HepG2 (cell line): ENCODE measurements at regions not wholly inside any gene's neighbourhood (a gene's known extent, or its start where the extent isn't known, plus 50 kb on each side); places are given as distances from the start of the nearest gene placed in this dataset.

Source experiments
- ATAC-seq: fragments of 200-7000 bp; cut with Tn5 transposase; 3 replicates; pipeline ENCODE4 v1.9.1; 2020; ENCODE audit warnings: mild to moderate bottlenecking, moderate library complexity
- BruUV-seq: library from RNA; stranded (reverse); fragments of 400-500 nt; replicated peaks from 2 replicates; lab custom pipeline; 2021; lab: Mats Ljungman, UMichigan
- CTCF ChIA-PET: fragments of 300-600 bp; formaldehyde crosslinking; extraction: SDS; loops from one replicate; lab custom pipeline; 2021; ENCODE audit warnings: low total read pairs, inconsistent platforms, low intra/inter-chr PET ratio; lab: Yijun Ruan, JAX
- POLR2A ChIA-PET: fragments of 350-600 bp; sonication (Branson Sonifier 250); formaldehyde crosslinking; loops from one replicate; lab custom pipeline; 2020; ENCODE audit warnings: antibody characterized with exemption, inconsistent platforms; lab: Yijun Ruan, JAX
- DNase-seq: peaks from one replicate; pipeline ENCODE4 v3.0.0-alpha.2; 2015; ENCODE audit warnings: low spot score
- FAIRE-seq: peaks from 3 replicates; lab custom pipeline; 2011; peaks lifted over from hg19 to GRCh38; lab: Jason Lieb, UNC
- H2AFZ ChIP-seq: one replicate; pipeline ENCODE4 v1.6.1; 2011; ENCODE audit warnings: low read length, inconsistent platforms
- H3K27ac ChIP-seq: fragments of 300-600 bp; 3 replicates; pipeline ENCODE4 v1.8.0; 2011; ENCODE audit warnings: mixed run types, mild to moderate bottlenecking, mixed read lengths, low read length, inconsistent platforms; ENCODE audit not compliant: insufficient read depth; ENCODE audit errors: extremely low read length
- H3K27me3 ChIP-seq, 2 experiments: fragments of 200-600 bp in 1 of 2; 2 replicates in 1 of 2; 3 replicates in 1 of 2; pipeline versions ENCODE4 v1.6.0 to v1.8.0; 2011; ENCODE audit warnings: low read length in 2 of 2, mild to moderate bottlenecking in 2 of 2, moderate library complexity in 2 of 2, inconsistent platforms in 1 of 2; ENCODE audit not compliant: insufficient read depth in 2 of 2, control insufficient read depth in 1 of 2
- H3K36me3 ChIP-seq, 2 experiments: fragments of 200-600 bp in 1 of 2; replicated peaks in 1 of 2; 2 replicates in 1 of 2; 3 replicates in 1 of 2; pipeline versions ENCODE4 v1.5.1 to v1.8.0; 2011; ENCODE audit warnings: low read length in 2 of 2, inconsistent platforms in 1 of 2; ENCODE audit not compliant: insufficient read depth in 2 of 2, control insufficient read depth in 1 of 2
- H3K4me1 ChIP-seq: 2 replicates; pipeline ENCODE4 v1.5.1; 2012; ENCODE audit warnings: low read length, inconsistent platforms; ENCODE audit not compliant: insufficient read depth
- H3K4me2 ChIP-seq: 2 replicates; pipeline ENCODE4 v1.6.0; 2011; ENCODE audit warnings: low read depth, low read length, inconsistent platforms
- H3K4me3 ChIP-seq, 3 experiments: fragments of 200-600 bp in 1 of 3; sonication (generic), shearing (Covaris generic) in 1 of 3; replicated peaks in 1 of 3; 2 replicates each; pipeline ENCODE4 v1.5.1; 2011 to 2016; ENCODE audit warnings: low read length in 3 of 3, inconsistent platforms in 2 of 3, low read depth in 2 of 3, mild to moderate bottlenecking in 2 of 3, control low read depth in 1 of 3, mixed read lengths in 1 of 3; ENCODE audit not compliant: insufficient read depth in 1 of 3
- H3K79me2 ChIP-seq: one replicate; pipeline ENCODE4 v1.6.1; 2011; ENCODE audit warnings: low read length, inconsistent platforms; ENCODE audit not compliant: insufficient read depth
- H3K9ac ChIP-seq: 2 replicates; pipeline ENCODE4 v1.6.0; 2011; ENCODE audit warnings: mild to moderate bottlenecking, low read depth, low read length, inconsistent platforms; ENCODE audit not compliant: insufficient read depth
- H3K9me3 ChIP-seq: 2 replicates; pipeline ENCODE4 v1.5.1; 2012; ENCODE audit warnings: mild to moderate bottlenecking, low read length
- H4K20me1 ChIP-seq: 2 replicates; pipeline ENCODE4 v1.6.0; 2011; ENCODE audit warnings: inconsistent platforms, mild to moderate bottlenecking, low read length, moderate library complexity; ENCODE audit not compliant: insufficient read depth
- KDM5A ChIP-seq: fragments of 200-600 bp; sonication (generic); IDR thresholded peaks from 2 replicates; pipeline ENCODE4 v1.7.0; 2018; ENCODE audit warnings: antibody characterized with exemption, mild to moderate bottlenecking, low read length, borderline replicate concordance
- ZNF263 ChIP-seq: sonication (generic); formaldehyde crosslinking; IDR thresholded peaks from 2 replicates; pipeline ENCODE4 v1.4.0; 2020; ENCODE audit warnings: missing genetic modification reagents
- WGBS: methylation state at CpG from one replicate; pipeline ENCODE4 v1.1.6; 2017; ENCODE audit warnings: low lambda C conversion rate; 5-methylcytosine and 5-hydroxymethylcytosine counted together
- in situ Hi-C: cut with HindIII; loops from 2 replicates; pipeline ENCODE4 v1.10.0; 2017; ENCODE audit warnings: low pct_unique_long_range_greater_than_20kb; ENCODE audit not compliant: extremely low pct_ligation_motif_present
- intact Hi-C: fragments of 100-400 bp; cut with micrococcal nuclease; formaldehyde crosslinking; loops from one replicate; pipeline ENCODE4 v1.10.0; 2022; ENCODE audit not compliant: unreplicated experiment
- TF ChIP-seq, protein P1 (sequence below): sonication (generic); formaldehyde crosslinking; IDR thresholded peaks from 2 replicates; pipeline ENCODE4 v1.8.1; 2022; ENCODE audit warnings: mild to moderate bottlenecking, missing genetic modification reagents
- TF ChIP-seq, protein P2 (sequence below): IDR thresholded peaks from 2 replicates; pipeline ENCODE4 v1.6.1; 2012; ENCODE audit warnings: low read depth, low read length, improper control_type of control experiment
- TF ChIP-seq, protein P3 (sequence below): sonication (generic); formaldehyde crosslinking; IDR thresholded peaks from 2 replicates; pipeline ENCODE4 v1.5.0; 2020; ENCODE audit warnings: mild to moderate bottlenecking, missing genetic modification reagents, moderate library complexity

DNA sequence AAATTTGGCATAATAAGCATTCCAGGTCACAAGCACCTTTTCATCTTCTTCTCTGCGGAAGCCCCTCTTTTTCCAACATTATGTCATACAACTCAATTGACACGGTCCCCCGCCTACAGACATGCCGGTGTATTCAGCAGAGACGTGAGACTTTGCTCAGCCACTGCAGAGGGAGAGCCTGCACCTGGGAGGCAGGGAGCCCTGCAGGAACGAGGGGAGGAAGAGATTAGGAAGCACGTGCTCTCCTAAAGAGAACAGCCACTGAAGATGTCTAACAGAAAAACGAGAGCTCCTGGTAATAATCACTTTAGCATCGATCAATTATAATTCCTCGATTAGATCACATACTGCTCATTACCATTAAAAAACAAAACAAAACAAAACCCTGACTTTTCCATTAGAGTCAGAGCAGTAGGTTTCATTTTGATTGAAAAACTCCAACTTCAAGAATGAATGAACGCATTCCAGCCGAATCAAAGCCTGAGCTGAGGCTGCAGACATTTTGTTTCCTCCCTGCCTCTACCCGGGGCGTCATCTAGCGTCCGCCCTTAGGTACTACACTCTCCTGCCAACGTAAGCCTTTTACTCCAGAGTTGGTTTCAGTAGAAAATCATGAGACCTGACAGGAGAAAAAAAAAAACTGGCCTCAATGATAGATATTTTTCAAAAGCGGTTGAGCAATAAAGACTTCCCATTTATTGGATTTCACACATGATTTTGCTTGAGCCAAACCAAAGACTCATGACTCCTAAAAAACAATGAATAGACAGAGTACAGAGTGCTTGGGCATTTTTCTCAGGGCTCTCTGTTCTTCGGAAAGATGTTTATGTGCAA, 194.5 kb downstream of the KATNAL1 start (continued):
- TF ChIP-seq, protein P1, sequence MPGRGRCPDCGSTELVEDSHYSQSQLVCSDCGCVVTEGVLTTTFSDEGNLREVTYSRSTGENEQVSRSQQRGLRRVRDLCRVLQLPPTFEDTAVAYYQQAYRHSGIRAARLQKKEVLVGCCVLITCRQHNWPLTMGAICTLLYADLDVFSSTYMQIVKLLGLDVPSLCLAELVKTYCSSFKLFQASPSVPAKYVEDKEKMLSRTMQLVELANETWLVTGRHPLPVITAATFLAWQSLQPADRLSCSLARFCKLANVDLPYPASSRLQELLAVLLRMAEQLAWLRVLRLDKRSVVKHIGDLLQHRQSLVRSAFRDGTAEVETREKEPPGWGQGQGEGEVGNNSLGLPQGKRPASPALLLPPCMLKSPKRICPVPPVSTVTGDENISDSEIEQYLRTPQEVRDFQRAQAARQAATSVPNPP (CRISPR knock-in tag), result no peak
- TF ChIP-seq, protein P2, sequence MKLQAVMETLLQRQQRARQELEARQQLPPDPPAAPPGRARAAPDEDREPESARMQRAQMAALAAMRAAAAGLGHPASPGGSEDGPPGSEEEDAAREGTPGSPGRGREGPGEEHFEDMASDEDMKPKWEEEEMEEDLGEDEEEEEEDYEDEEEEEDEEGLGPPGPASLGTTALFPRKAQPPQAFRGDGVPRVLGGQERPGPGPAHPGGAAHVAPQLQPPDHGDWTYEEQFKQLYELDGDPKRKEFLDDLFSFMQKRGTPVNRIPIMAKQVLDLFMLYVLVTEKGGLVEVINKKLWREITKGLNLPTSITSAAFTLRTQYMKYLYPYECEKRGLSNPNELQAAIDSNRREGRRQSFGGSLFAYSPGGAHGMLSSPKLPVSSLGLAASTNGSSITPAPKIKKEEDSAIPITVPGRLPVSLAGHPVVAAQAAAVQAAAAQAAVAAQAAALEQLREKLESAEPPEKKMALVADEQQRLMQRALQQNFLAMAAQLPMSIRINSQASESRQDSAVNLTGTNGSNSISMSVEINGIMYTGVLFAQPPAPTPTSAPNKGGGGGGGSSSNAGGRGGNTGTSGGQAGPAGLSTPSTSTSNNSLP, result 0 out of 2 replicates have a peak, but pooled peaks have one; percentile 60
- TF ChIP-seq ZNF263 (CRISPR knock-in tag), result no peak

DNA sequence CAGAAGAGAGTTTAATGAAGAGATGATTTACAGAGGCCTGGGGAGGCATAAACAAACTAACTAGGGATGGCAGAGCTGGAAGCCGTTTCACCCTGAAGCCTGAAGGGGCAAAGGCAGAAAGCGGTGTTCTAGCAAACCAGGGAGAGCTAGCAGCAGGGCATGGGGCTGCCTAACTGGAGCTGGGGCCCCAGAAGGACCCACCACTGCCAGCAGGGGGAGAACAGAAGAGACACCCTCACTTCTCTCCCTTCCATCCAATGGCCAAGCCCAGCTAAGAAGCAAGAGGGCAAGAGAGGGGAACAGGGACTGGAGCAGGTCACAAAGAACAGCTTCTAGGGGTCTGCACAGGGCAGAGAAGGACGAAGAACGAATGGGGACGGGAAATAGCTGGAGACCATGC, 195.5 kb downstream of the KATNAL1 start:
- ATAC-seq (peak; percentile 28), DNase-seq (peak; percentile 20)
- POLR2A ChIA-PET, result no interaction called here

More for the DNA sequence above, 195.5 kb downstream of the KATNAL1 start:
- in situ Hi-C loops, result loop anchor here (5.0 to 10.0 kb wide), 2 partner anchors 340 to 607 kb away; no protein-coding TSS in a partner anchor
- Histone ChIP-seq H3K27me3 (peaks cover 0 to 14% of the 10 kb centered on the region in 2 experiments; a peak in 2 of 5 replicates), H3K4me1 (peaks cover 51% of the 10 kb centered on the region), H3K9me3 (no peaks in the 10 kb centered on the region), H4K20me1 (no peaks in the 10 kb centered on the region), H3K4me3 (no peak overlapping the region), H3K79me2 (no peaks in the 10 kb centered on the region), H2AFZ (no peak overlapping the region), H3K9ac (no peak overlapping the region), H3K27ac (no peak overlapping the region), H3K36me3 (no peaks in the 10 kb centered on the region), H3K4me2 (0 out of 2 replicates have a peak overlapping the region, but pooled peaks have one; percentile 97)
- TF ChIP-seq KDM5A, result no peak
- TF ChIP-seq, protein P3, sequence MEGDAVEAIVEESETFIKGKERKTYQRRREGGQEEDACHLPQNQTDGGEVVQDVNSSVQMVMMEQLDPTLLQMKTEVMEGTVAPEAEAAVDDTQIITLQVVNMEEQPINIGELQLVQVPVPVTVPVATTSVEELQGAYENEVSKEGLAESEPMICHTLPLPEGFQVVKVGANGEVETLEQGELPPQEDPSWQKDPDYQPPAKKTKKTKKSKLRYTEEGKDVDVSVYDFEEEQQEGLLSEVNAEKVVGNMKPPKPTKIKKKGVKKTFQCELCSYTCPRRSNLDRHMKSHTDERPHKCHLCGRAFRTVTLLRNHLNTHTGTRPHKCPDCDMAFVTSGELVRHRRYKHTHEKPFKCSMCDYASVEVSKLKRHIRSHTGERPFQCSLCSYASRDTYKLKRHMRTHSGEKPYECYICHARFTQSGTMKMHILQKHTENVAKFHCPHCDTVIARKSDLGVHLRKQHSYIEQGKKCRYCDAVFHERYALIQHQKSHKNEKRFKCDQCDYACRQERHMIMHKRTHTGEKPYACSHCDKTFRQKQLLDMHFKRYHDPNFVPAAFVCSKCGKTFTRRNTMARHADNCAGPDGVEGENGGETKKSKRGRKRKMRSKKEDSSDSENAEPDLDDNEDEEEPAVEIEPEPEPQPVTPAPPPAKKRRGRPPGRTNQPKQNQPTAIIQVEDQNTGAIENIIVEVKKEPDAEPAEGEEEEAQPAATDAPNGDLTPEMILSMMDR, result peak; percentile 22; the same call in 1 of the 2 replicates
- 63% methylated on average over 5 of the region's 5 CpGs for WGBS
- CTCF ChIA-PET, result interaction anchor here (2.2 to 5.1 kb wide), 2 partner anchors 266 to 340 kb away, joined by 5 to 46 read pairs; no protein-coding TSS in a partner anchor
- BruUV-seq, result no TSS peak
- no peak for FAIRE-seq
- intact Hi-C loops, result loop anchor here (5.0 kb wide), 1 partner anchor 400 kb away; no protein-coding TSS in a partner anchor
